ENCODE measurements at regions not wholly inside any gene's neighbourhood (a gene's known extent, or its start where the extent isn't known, plus 50 kb on each side); places are given as distances from the start of the nearest gene placed in this dataset.
A peak's percentile ranks its signal among the peaks of the same experiment; 100 is the strongest.

DNA sequence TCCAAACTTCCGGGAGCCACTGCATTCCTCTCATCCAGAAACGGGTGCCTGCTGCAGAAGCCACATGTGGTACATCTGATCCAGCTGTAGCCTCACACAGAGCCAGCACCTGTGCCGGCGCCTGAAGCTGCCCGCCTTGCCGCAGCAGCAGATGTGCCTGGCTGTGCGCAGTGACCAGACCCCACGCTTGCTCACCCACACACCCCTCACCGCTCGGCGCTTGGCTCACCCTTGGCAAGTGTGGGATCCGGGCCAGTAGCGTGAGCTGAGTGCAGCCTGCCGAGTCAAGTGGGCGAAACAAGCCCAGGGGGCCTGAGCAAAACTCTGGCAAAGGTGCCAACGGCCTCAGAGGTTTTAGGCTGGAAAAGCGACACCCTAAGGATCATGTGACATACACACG, 220.1 kb upstream of the TMEFF2 start:
- Histone ChIP-seq H3K4me3 (ENCODE audit: extremely low read depth in 1 of 4, insufficient read depth in 2 of 4, low read depth in 3 of 4, low read length in 4 of 4) (no peak overlapping the region), H3K27me3 (replicated peaks in 1 of 4; ENCODE audit: control insufficient read depth in 3 of 4, extremely low read depth in 1 of 4, insufficient read depth in 3 of 4, low read length in 3 of 4) (no peaks in the 10 kb centered on the region), H3K4ac (replicated peaks; ENCODE audit: insufficient read length, low read depth, low read length) (no peak overlapping the region), H4K8ac (ENCODE audit: extremely low read depth, insufficient read depth, low read length) (no peak overlapping the region), H4K91ac (replicated peaks; ENCODE audit: insufficient read length, low read length) (no peak overlapping the region), H4K5ac (ENCODE audit: insufficient read length, low read depth, low read length) (no peak overlapping the region), H3K14ac (ENCODE audit: insufficient read length) (no peak overlapping the region), H3K56ac (replicated peaks; ENCODE audit: insufficient read length, low read depth, low read length) (no peak overlapping the region), H3K79me2 (ENCODE audit: control insufficient read depth in 1 of 2, insufficient read depth in 2 of 2, low read length in 2 of 2) (no peaks in the 10 kb centered on the region), H3K9ac (replicated peaks in 1 of 4; ENCODE audit: extremely low read depth in 1 of 4, low read depth in 3 of 4, low read length in 3 of 4) (no peak overlapping the region), H3K18ac (ENCODE audit: extremely low read depth, low read length) (no peak overlapping the region), H2BK15ac (ENCODE audit: low read length) (no peak overlapping the region), H2BK12ac (ENCODE audit: low read depth, low read length) (no peak overlapping the region), H2BK5ac (ENCODE audit: low read depth, low read length) (no peak overlapping the region), H3K79me1 (ENCODE audit: low read depth, low read length) (no peaks in the 10 kb centered on the region), H2BK20ac (ENCODE audit: low read length) (no peak overlapping the region), H2BK120ac (replicated peaks; ENCODE audit: low read depth, low read length) (no peak overlapping the region), H4K20me1 (replicated peaks in 1 of 2; ENCODE audit: control insufficient read depth in 1 of 2, insufficient read depth in 2 of 2, low read length in 2 of 2) (no peaks in the 10 kb centered on the region), H2AFZ (ENCODE audit: low read length) (peak overlapping the region; percentile 70), H3K36me3 (ENCODE audit: control insufficient read depth in 2 of 4, insufficient read depth in 4 of 4, low read length in 3 of 4) (no peaks in the 10 kb centered on the region), H3K4me2 (ENCODE audit: insufficient read depth in 1 of 2, low read depth in 2 of 2, low read length in 2 of 2) (no peak overlapping the region), H2AK5ac (ENCODE audit: low read depth, low read length) (no peak overlapping the region), H3K23me2 (ENCODE audit: low read depth, low read length) (no peaks in the 10 kb centered on the region; the same call in 1 of the 2 replicates), H3K23ac (ENCODE audit: insufficient read length) (no peak overlapping the region), H3K9me3 (ENCODE audit: insufficient read depth in 2 of 2, low read depth in 1 of 2, low read length in 1 of 2) (no peaks in the 10 kb centered on the region), H3K27ac (ENCODE audit: low read depth, low read length) (no peak overlapping the region), H3K4me1 (replicated peaks in 1 of 4; ENCODE audit: control insufficient read depth in 3 of 4, insufficient read depth in 4 of 4, low read length in 3 of 4) (no peaks in the 10 kb centered on the region)
- FAIRE-seq (no peak), DNase-seq (ENCODE audit: low read depth in 1 of 2, low spot score in 2 of 2) (no peak)
- 92% methylated on average over 18 of the region's 18 CpGs; no CpG with 5 or more reads in 1 of the 2 experiments for WGBS, 2 experiments (ENCODE audit: extremely low coverage in 1 of 2, insufficient coverage in 1 of 2, insufficient read length in 1 of 2, insufficient replicate concordance in 2 of 2, low coverage in 1 of 2, low lambda C conversion rate in 2 of 2, missing lambda C conversion rate in 1 of 2)
- ChIA-PET POLR2A (ENCODE audit: partially characterized antibody) (no interaction called here), CTCF (ENCODE audit: partially characterized antibody) (interaction anchor here (0.9 kb wide), 1 partner anchor 571 kb away, joined by 3 read pairs; no protein-coding TSS in a partner anchor)
- TF ChIP-seq CHD1 (IDR thresholded peaks at IDR 0.05; ENCODE audit: low read depth, low read length) (no peak), FOSL1 (IDR thresholded peaks at IDR 0.05; ENCODE audit: insufficient read depth, low read depth, low read length) (no peak), MAFK (IDR thresholded peaks at IDR 0.05; ENCODE audit: low read depth, low read length) (no peak), KDM1A (IDR thresholded peaks at IDR 0.05; ENCODE audit: borderline replicate concordance, low read length) (no peak), NANOG (IDR thresholded peaks at IDR 0.05; ENCODE audit: insufficient read depth, low read depth, low read length, poor library complexity, severe bottlenecking) (no peak), CTBP2 (IDR thresholded peaks at IDR 0.05; ENCODE audit: borderline replicate concordance, insufficient read depth, insufficient read length, low read length) (no peak), POLR2AphosphoS5 (IDR thresholded peaks at IDR 0.05; ENCODE audit: low read depth, low read length) (no peak), CBX8 (IDR thresholded peaks at IDR 0.05; ENCODE audit: borderline replicate concordance, low read depth, low read length) (no peak), CREB1 (IDR thresholded peaks at IDR 0.05) (no peak), CHD2 (IDR thresholded peaks at IDR 0.05; ENCODE audit: low read length) (no peak), TCF12 (IDR thresholded peaks at IDR 0.05; ENCODE audit: low read depth, low read length) (no peak), TAF1 (IDR thresholded peaks at IDR 0.05; ENCODE audit: low read depth, low read length) (no peak)
- TF ChIP-seq, protein P1, sequence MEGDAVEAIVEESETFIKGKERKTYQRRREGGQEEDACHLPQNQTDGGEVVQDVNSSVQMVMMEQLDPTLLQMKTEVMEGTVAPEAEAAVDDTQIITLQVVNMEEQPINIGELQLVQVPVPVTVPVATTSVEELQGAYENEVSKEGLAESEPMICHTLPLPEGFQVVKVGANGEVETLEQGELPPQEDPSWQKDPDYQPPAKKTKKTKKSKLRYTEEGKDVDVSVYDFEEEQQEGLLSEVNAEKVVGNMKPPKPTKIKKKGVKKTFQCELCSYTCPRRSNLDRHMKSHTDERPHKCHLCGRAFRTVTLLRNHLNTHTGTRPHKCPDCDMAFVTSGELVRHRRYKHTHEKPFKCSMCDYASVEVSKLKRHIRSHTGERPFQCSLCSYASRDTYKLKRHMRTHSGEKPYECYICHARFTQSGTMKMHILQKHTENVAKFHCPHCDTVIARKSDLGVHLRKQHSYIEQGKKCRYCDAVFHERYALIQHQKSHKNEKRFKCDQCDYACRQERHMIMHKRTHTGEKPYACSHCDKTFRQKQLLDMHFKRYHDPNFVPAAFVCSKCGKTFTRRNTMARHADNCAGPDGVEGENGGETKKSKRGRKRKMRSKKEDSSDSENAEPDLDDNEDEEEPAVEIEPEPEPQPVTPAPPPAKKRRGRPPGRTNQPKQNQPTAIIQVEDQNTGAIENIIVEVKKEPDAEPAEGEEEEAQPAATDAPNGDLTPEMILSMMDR (IDR thresholded peaks at IDR 0.05; ENCODE audit: control extremely low read depth in 1 of 3, insufficient read depth in 1 of 3, low read depth in 1 of 3, low read length in 3 of 3): no peak
